NCI-H1417 (cell line): ENCODE measurements at regions not wholly inside any gene's neighbourhood (a gene's known extent, or its start where the extent isn't known, plus 50 kb on each side); places are given as distances from the start of the nearest gene placed in this dataset.

Experiments used
- DNase-seq, 3 experiments: peaks; one replicate each; lab custom pipeline; 2025; lab: John Stamatoyannopoulos, UW

DNA sequence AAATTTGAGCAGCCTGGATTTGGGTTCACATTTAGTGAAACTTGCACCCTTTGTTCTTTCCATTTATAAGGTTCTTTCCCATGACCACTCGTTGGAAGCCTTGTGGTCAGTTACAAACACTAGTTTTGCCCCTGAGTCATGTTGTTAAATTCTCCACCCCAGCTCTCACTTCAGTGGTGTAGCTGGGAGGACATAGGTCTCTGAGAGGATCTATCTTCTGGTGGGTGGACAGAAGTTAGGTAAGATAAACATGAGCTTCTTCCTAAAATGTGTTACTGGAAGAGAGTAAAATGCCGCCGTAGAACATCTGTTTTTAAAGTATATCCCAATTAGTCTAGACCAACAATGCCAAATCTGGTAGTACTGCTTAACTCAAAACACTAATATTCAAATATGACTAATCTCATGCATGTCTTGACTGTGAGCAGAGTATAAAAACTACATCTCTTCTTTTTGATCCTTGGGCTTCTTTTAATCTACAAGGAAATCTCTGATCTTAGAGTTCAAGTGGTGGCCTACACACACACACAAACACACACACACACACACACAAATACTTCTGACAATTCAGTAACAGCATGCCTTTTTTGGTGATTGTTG lies 162.6 kb upstream of the FN1 start:
- DNase-seq: no peak

DNA sequence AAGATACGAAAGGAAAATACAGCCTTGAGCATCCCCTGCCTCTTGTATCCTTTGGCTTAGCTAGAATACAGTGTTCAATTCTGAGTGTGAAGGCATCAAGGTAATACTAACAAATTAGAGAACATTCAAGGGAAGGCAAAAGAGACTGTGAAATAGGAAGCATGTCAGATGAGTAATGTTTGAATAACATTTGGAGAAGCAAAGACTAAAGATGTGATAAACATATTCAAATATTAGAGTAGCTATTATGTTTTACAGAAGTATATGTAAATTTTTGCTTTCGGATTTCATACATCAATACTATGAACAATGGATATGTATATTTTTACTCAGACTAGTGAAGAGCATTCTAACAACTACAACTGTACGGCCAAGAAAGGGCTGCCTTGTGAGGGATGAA lies 161.7 kb upstream of the FN1 start:
- DNase-seq: no peak

- no peak for DNase-seq
Measured at GRCh38 chr2:215594766-215595165, 158.9 kb upstream of the FN1 start.

DNA sequence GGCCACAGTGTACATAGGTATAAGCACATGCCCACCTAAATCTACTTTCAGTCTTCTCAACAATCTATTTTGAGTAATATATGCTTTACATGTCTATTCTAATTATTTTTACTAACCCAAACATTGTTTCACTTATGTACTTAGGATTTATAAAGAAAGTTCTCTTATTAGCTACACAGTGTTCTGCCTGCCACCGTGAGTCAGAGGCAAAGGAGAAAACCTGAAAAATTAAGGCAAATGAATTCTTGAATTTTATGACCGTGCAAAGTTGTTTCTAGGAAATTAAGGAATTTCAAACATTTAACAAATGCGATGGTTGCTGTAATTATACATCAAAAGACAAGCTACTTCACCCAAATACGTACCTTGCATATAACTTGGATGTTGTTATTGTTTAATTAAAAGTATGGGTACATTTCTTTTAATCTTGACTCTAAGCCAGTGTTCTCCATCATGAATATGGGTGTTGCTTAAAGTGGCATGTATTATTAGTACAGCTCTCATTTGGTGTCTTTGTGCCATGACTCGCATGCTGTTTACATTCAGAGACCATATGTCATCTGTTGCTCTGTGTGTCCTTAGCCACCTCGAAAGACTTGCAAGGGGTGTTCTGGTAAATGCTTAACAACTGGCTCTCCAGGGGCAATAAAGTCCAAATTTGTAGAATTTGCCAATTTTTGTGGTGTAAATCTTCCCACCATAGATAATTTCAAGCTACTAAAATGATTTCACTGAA lies 154.3 kb upstream of the FN1 start:
- DNase-seq: no peak

DNA sequence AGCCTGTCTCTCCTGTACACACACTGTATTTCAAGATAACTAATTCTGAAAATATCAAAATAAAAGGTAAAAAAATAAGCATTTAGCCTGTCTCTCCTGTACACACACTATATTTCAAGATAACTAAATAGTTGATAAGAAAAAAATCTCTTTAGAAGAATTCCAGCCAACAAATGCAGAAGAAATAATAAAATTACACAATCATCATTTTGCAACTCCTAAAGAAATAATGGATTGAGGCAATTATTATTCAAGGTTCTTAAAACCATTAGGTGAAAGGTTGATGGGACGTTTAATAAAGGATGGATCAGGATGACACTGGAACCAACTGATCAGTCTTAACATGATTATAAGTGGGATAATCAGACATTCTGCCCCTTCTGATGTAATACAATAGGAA lies 148.0 kb upstream of the FN1 start:
- no peak for DNase-seq

GRCh38 chr2:215579809-215580208 lies 143.9 kb upstream of the FN1 start:
- no peak for DNase-seq

DNA sequence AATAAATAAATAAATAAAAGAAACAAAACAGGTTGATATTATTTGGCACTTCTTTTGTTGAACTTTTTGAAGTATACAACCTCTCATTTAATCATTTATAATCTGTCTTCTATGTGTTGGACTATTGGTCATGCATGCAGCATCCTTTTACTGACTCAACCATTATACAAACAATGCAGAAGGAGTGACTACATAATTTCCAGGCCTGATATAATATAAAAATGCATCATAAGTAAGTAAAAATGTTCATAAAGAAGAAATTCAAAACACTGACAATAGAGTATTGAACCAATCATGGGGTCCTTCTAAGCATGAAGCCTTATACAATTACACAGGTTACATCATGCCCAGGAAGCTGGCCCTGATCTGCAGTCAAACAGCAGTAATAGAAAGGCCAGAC lies 141.5 kb upstream of the FN1 start:
- no peak for DNase-seq

DNA sequence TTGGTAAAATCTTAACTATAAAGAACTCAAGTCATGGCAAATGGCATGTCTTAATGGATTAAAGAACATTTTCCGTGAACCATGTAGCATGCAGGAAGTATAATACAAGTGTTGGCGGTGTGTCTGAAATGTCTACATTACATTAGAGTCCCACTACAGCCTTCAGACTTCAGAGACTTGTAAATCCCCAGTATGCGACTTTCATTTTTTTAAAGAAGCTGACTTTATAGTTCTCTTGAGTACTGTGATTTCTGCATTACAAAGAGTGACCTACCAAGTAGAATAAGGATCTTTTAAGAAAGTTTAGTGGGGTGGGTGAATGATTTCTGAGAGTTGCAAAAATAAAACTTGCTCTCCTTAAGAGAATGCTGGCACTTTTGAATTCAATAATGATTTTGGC lies 140.7 kb upstream of the FN1 start:
- DNase-seq: no peak

GRCh38 chr2:215573496-215573895 lies 137.6 kb upstream of the FN1 start:
- no peak for DNase-seq

GRCh38 chr2:215572341-215572848 lies 136.5 kb upstream of the FN1 start:
- DNase-seq: peak in 1 of 3 experiments; percentile 51

DNA sequence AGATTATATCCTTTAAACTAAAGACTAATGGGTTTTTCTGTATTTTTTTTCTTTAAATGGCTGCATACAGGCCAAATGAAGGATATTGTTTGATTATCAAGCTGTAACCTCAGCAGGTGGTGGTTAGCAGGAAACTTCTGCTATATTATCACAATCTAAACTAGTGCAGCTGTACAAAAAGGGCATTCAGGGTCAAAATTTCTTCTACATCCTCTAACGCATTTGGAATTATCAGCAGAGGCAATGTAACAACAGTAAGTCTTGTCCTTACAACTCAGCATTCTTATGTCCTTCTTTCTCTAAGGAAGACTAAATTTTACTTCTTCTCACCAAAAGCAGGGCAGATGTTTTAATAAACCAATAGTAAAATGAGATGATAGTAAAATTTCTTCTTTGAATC lies 135.8 kb upstream of the FN1 start:
- DNase-seq: peak in 1 of 3 experiments; percentile 31

- no peak for DNase-seq
Measured at GRCh38 chr2:215567504-215567903, 131.6 kb upstream of the FN1 start.

- DNase-seq: no peak
Measured at GRCh38 chr2:215565897-215566296, 130.0 kb upstream of the FN1 start.

GRCh38 chr2:215557701-215558100 lies 121.8 kb upstream of the FN1 start:
- DNase-seq: no peak

DNA sequence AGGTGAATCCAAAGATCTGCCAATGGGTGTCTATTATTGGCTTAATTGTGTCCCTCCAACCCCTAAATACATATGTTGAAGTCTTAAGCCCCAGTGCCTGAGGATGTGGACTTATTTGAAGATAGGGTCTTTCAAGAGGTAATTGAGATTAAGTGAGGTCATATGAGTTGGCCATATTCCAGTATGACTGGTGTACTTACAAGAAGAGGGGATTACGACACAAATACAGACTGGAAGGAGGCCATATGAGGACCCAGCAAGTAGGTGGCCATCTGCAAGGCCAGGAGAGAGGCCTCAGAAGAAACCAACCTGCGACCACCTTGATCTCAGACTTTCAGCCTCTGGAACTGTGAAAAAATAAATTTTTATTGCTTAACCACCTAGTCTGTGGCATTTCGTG lies 121.1 kb upstream of the FN1 start:
- no peak for DNase-seq

- peak in 1 of 3 experiments; percentile 5 for DNase-seq
Measured at GRCh38 chr2:215554689-215555498, 119.0 kb upstream of the FN1 start.

- no peak for DNase-seq
Measured at GRCh38 chr2:215553946-215554345, 118.1 kb upstream of the FN1 start.

DNA sequence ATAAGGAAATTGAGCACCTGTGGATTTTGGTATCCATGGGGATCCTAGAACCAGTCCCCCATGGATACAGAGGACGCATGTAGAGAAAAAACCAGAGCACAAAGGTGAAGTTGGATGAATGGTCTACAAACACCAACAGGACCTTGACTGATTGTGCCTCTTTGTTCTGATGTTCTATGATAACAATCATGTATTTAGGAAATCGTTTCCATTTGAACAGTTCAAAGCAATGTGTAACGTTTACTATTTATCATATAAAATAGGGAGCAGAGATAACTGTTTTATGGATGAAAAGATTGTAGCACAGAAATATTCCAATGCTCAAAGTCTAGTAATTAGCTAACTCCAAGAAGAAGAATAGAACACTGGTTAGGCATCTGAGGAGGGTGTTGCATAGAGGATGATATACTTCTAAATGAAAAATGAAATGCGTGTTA lies 116.3 kb upstream of the FN1 start:
- no peak for DNase-seq

DNA sequence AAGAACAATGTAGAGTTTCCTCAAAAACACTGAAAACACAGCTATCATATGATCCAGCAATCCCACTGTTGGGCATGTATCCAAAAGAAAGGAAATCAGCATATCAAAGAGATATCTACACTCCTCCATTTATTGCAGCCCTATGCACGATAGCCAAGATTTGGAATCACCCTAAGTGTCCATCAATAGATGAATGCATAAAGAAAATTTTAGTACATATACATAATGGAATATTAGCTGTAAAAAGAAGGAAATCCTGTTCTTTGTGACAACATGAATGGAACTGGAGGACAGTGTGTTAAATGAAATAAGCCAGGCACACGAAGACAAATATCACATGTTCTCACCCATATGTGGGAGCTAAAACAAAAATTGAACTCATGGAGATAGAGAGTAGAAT lies 114.5 kb upstream of the FN1 start:
- no peak for DNase-seq

DNA sequence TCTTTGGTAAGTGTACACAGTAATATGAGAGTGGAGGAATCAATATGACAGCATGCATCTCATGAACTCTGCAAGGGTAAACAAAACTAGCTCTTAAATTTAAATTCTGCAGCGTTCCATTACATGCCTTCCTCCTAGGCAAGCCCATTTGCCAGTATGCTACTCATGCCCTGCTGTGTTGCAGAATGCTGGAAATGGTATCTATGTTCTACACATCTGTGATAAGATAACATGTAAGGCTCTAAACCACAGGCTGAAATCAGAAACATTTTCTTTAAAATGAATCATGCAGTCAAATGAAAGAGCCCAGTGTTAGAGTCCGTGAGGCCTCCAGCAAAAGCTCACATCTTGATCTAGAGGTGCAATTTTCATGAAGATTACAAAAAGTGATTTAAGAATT lies 112.8 kb upstream of the FN1 start:
- DNase-seq: peak in 1 of 3 experiments; percentile 42

GRCh38 chr2:215542690-215543089 lies 106.8 kb upstream of the FN1 start:
- no peak for DNase-seq

DNA sequence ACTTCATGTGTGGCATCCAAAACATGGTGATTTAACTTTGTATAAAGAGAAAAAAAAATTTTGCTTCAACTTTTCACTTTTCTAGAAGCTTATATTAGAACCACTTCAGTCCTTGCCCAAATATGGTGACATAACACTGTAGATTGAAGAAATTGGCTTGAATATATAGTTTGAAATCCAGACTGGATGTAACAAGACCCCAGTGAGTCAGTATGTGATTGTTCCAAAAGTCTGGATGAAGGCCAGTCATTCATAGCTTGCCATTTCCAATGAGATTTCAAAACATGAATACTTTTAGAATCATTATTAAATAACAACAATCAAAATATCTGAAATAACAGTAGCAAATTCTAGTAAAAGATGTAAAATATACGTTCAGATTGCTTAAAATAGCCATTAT lies 104.8 kb upstream of the FN1 start:
- no peak for DNase-seq

DNA sequence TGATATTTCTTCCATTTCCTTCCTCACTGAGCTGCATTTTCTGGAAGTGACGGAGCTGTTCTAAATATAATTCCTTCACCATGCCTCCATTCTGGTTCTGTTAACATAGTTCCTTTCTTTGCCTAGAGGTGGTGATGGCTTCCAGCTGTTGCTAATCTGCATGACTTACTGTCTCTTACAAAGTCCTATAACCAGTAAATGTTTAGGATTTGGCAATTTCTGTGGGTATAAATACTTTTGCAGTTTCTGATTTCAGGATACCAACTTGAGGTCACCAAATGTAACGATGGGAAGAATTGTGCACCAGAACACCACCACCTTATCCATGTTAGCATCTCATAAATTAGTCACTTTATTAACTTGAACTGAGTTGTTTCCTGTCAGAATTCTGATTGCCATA lies 101.7 kb upstream of the FN1 start:
- no peak for DNase-seq
